ENCODE measurements at regions not wholly inside any gene's neighbourhood (a gene's known extent, or its start where the extent isn't known, plus 50 kb on each side); places are given as distances from the start of the nearest gene placed in this dataset.

DNA sequence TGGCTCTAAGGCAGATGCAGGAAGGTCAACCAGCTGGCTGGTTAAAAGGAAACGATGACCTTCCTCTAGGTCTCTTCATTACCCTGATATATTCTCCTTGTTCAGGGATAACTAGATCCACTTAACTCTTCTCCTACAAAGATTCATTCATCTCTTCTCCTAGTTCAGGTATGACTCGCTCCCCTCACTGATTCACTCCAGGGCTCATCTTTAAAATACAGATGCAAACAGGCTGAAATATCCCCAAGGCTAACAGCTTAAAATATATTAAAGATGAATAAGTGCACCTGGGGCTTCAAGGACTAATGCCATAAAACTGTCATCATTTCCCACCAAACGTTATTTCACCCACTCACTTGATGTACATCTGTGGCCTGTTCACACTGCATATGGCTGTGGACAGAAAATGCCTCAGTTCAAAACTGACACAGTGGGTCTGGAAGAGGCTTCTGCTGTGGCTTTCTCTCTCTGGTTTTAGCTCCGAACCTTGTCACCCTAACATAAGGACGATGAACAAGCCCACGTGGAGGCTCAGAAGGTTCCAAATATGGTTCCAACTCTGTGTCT lies 366.9 kb downstream of the DEPDC1B start:
- Histone ChIP-seq H3K4me1 (ENCODE audit: control insufficient read depth in 1 of 2, insufficient read depth in 2 of 2, low read length in 2 of 2) (no peaks in the 10 kb centered on the region), H3K27me3 (ENCODE audit: control insufficient read depth in 1 of 2, insufficient read depth in 2 of 2, low read length in 2 of 2) (no peaks in the 10 kb centered on the region), H3K9me3 (ENCODE audit: control insufficient read depth in 1 of 2, low read length in 2 of 2) (peaks cover 0 to 1% of the 10 kb centered on the region in 2 donors), H3K4me3 (ENCODE audit: low read depth in 1 of 2, low read length in 2 of 2) (no peak overlapping the region), H3K27ac (ENCODE audit: low read depth, low read length) (no peak overlapping the region), H3K9ac (ENCODE audit: low read depth in 1 of 2, low read length in 2 of 2) (no peak overlapping the region), H3K36me3 (ENCODE audit: control insufficient read depth in 1 of 2, insufficient read depth in 2 of 2, low read length in 2 of 2) (no peaks in the 10 kb centered on the region)

DNA sequence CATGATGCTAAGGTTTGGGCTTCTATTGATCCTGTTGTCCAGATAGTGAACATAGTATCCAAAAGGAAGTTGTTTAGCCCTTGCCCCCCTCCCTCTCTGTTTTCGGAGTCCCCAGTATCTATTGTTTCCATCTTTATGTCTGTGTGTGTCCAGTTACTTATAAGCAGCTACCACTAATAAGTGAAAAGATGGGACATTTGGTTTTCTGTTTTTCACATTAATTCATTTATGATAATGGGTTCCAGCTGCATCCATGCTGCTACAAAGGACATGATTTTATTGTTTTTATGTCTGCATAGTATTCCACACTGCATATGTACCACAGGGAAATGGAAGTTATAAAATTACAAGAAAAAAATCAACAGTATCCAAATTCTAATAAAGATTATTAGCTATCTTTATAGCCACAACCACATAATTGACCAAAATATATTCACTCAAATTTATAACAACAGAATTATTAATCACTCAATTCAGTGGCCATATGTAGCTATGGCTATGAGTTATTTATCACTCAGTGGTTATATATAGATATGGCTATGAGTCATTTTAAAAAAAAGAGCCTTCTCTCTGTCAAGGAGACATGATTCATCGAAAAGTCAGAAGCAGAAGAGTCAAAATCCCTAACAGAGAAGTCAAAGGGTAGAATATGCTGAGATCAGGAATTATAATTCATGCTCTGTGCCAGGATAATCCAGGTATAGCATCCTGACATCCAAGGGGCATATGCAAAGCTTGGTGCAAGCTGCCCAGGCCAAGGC lies 367.5 kb downstream of the DEPDC1B start:
- Histone ChIP-seq H3K4me3 (ENCODE audit: low read depth in 1 of 2, low read length in 2 of 2) (no peak overlapping the region), H3K9ac (ENCODE audit: low read depth in 1 of 2, low read length in 2 of 2) (no peak overlapping the region), H3K27ac (ENCODE audit: low read depth, low read length) (no peak overlapping the region), H3K9me3 (ENCODE audit: control insufficient read depth in 1 of 2, low read length in 2 of 2) (peaks cover 0 to 4% of the 10 kb centered on the region in 2 donors), H3K36me3 (ENCODE audit: control insufficient read depth in 1 of 2, insufficient read depth in 2 of 2, low read length in 2 of 2) (no peaks in the 10 kb centered on the region), H3K4me1 (ENCODE audit: control insufficient read depth in 1 of 2, insufficient read depth in 2 of 2, low read length in 2 of 2) (no peaks in the 10 kb centered on the region), H3K27me3 (ENCODE audit: control insufficient read depth in 1 of 2, insufficient read depth in 2 of 2, low read length in 2 of 2) (no peaks in the 10 kb centered on the region)

DNA sequence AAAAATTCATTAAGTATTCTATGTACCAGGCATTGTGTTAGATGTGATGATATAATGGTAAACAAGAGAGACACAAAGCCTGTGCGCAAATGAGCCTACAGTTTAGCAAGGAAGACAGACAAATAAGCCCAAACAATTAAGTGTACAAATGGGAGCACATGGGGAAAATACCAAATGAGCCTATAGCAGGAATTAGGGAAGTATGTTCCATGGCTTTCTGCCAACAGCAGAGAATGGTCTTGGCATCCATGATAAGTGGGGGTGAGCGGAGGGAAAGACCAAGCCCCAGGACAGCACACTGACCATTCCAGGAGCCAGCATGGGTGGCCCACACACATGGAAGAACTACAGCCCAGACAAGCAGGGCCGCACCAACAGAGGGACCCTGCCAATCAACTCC lies 369.7 kb downstream of the DEPDC1B start:
- no peaks in the 10 kb centered on the region for H3K36me3 ChIP-seq (ENCODE audit: control insufficient read depth in 1 of 2, insufficient read depth in 2 of 2, low read length in 2 of 2)
- no peaks in the 10 kb centered on the region for H3K4me1 ChIP-seq (ENCODE audit: control insufficient read depth in 1 of 2, insufficient read depth in 2 of 2, low read length in 2 of 2)
- H3K27me3 ChIP-seq (ENCODE audit: control insufficient read depth in 1 of 2, insufficient read depth in 2 of 2, low read length in 2 of 2), result no peaks in the 10 kb centered on the region

DNA sequence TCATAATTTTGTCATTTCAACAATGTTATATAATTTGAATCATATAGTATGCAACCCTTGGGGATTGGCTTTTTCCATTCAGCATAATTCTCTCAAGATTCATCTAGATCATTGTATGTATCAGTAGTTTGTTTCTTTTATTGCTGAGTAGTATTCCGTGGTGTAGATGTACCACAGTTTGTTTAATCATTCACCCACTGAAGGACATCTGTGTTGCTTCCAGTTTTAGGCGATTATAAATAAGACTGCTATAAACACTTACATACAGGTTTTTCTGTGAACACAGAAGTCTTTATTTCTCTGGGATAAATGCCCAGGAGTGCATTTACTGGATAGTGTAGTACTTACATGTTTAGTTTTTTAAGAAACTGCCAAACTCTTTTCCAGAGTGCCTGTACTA lies 374.1 kb downstream of the DEPDC1B start:
- H3K4me3 ChIP-seq (ENCODE audit: low read depth in 1 of 2, low read length in 2 of 2), result no peak overlapping the region
- no peaks in the 10 kb centered on the region for H3K27me3 ChIP-seq (ENCODE audit: control insufficient read depth in 1 of 2, insufficient read depth in 2 of 2, low read length in 2 of 2)
- no peaks in the 10 kb centered on the region for H3K4me1 ChIP-seq (ENCODE audit: control insufficient read depth in 1 of 2, insufficient read depth in 2 of 2, low read length in 2 of 2)
- peaks cover 0 to 4% of the 10 kb centered on the region in 2 donors for H3K9me3 ChIP-seq (ENCODE audit: control insufficient read depth in 1 of 2, low read length in 2 of 2)
- no peaks in the 10 kb centered on the region for H3K36me3 ChIP-seq (ENCODE audit: control insufficient read depth in 1 of 2, insufficient read depth in 2 of 2, low read length in 2 of 2)
- no peak overlapping the region for H3K27ac ChIP-seq (ENCODE audit: low read depth, low read length)
- H3K9ac ChIP-seq (ENCODE audit: low read depth in 1 of 2, low read length in 2 of 2), result no peak overlapping the region

More for the DNA sequence above, 369.7 kb downstream of the DEPDC1B start:
- Histone ChIP-seq H3K9ac (ENCODE audit: low read depth in 1 of 2, low read length in 2 of 2) (no peak overlapping the region), H3K4me3 (ENCODE audit: low read depth in 1 of 2, low read length in 2 of 2) (no peak overlapping the region), H3K27ac (ENCODE audit: low read depth, low read length) (no peak overlapping the region), H3K9me3 (ENCODE audit: control insufficient read depth in 1 of 2, low read length in 2 of 2) (peaks cover 0 to 4% of the 10 kb centered on the region in 2 donors)

DNA sequence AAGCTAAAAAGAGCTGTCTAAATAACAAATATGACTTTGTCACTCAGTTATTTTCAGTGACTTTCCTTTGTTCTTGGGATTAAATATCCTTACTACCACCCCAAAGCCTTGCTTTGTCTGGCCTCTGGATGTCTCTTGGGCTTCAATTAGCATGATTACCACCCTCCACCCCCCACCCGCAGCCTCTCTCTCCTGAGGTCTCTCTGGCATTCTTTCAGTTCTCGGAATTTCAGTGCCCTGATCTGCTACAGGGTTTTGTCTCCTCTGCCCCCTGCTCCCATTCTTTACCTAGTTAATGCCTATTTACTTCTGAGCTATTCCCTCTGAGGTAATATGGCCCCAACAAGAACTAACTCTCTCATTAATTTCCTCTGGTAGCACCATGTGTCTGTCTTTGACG lies 376.4 kb downstream of the DEPDC1B start:
- Histone ChIP-seq H3K4me1 (ENCODE audit: control insufficient read depth in 1 of 2, insufficient read depth in 2 of 2, low read length in 2 of 2) (no peaks in the 10 kb centered on the region), H3K9me3 (ENCODE audit: control insufficient read depth in 1 of 2, low read length in 2 of 2) (peaks cover 0 to 4% of the 10 kb centered on the region in 2 donors), H3K36me3 (ENCODE audit: control insufficient read depth in 1 of 2, insufficient read depth in 2 of 2, low read length in 2 of 2) (no peaks in the 10 kb centered on the region), H3K27me3 (ENCODE audit: control insufficient read depth in 1 of 2, insufficient read depth in 2 of 2, low read length in 2 of 2) (no peaks in the 10 kb centered on the region), H3K4me3 (ENCODE audit: low read depth in 1 of 2, low read length in 2 of 2) (no peak overlapping the region), H3K27ac (ENCODE audit: low read depth, low read length) (no peak overlapping the region), H3K9ac (ENCODE audit: low read depth in 1 of 2, low read length in 2 of 2) (no peak overlapping the region)

DNA sequence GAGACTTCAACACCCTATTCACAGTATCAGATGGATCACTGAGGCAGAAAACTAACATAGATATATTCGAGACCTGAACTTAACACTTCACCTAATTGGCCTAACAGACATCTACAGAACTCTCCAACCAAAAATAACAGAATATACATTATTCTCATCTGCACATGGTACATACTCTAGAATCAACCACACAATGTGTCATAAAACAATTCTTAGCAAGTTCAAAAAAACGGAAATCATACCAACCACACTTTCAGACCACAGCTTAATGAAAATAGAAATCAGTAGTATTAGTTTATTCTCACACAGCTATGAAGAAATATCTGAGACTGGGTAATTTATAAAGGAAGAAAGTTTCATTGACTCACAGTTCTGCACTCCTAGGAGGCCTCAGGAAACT lies 387.9 kb downstream of the DEPDC1B start:
- Histone ChIP-seq H3K9ac (ENCODE audit: low read depth in 1 of 2, low read length in 2 of 2) (no peak overlapping the region), H3K36me3 (ENCODE audit: control insufficient read depth in 1 of 2, insufficient read depth in 2 of 2, low read length in 2 of 2) (no peaks in the 10 kb centered on the region), H3K27me3 (ENCODE audit: control insufficient read depth in 1 of 2, insufficient read depth in 2 of 2, low read length in 2 of 2) (no peaks in the 10 kb centered on the region), H3K4me3 (ENCODE audit: low read depth in 1 of 2, low read length in 2 of 2) (no peak overlapping the region), H3K4me1 (ENCODE audit: control insufficient read depth in 1 of 2, insufficient read depth in 2 of 2, low read length in 2 of 2) (no peaks in the 10 kb centered on the region), H3K27ac (ENCODE audit: low read depth, low read length) (no peak overlapping the region), H3K9me3 (ENCODE audit: control insufficient read depth in 1 of 2, low read length in 2 of 2) (no peaks in the 10 kb centered on the region)

DNA sequence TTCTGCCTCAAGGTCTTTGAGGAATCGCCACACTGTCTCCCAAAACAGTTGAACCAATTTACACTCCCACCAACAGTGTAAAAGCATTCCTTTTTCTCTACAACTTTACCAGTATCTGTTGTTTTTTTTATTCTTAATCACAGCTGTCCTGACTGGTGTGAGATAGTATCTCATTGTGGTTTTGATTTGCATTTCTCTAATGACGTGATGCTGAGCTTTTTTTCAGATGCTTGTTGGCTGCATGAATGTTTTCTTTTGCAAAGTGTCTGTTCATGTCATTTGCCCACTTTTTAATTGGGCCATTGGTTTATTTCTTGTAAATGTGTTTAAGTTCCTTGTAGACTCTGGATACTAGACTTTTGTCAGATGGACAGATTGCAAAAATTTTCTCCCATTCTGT lies 400.0 kb downstream of the DEPDC1B start:
- Histone ChIP-seq H3K36me3 (ENCODE audit: control insufficient read depth in 1 of 2, insufficient read depth in 2 of 2, low read length in 2 of 2) (no peaks in the 10 kb centered on the region), H3K27ac (ENCODE audit: low read depth, low read length) (no peak overlapping the region), H3K27me3 (ENCODE audit: control insufficient read depth in 1 of 2, insufficient read depth in 2 of 2, low read length in 2 of 2) (no peaks in the 10 kb centered on the region), H3K9ac (ENCODE audit: low read depth in 1 of 2, low read length in 2 of 2) (no peak overlapping the region), H3K4me1 (ENCODE audit: control insufficient read depth in 1 of 2, insufficient read depth in 2 of 2, low read length in 2 of 2) (no peaks in the 10 kb centered on the region), H3K9me3 (ENCODE audit: control insufficient read depth in 1 of 2, low read length in 2 of 2) (no peaks in the 10 kb centered on the region), H3K4me3 (ENCODE audit: low read depth in 1 of 2, low read length in 2 of 2) (no peak overlapping the region)

DNA sequence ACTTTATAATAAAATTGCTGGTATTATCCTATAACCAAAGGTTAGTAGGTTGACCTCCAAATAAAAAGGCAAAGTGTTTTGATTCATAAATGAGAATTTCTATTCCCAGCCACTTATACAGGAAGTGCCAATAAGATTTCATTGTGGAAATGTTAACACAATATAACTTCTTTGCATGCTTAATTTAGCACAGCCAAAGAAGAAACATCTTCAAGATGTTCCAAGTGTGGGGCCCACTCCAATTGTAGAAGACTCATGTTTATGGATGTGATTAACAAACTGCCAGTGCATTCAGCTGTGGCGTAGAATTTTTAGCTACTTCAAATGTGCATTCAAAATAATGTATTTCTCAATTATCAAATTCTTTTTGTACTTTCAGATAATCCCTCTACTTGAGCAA lies 402.3 kb downstream of the DEPDC1B start:
- no peaks in the 10 kb centered on the region for H3K36me3 ChIP-seq (ENCODE audit: control insufficient read depth in 1 of 2, insufficient read depth in 2 of 2, low read length in 2 of 2)
- H3K27ac ChIP-seq (ENCODE audit: low read depth, low read length), result no peak overlapping the region
- no peak overlapping the region for H3K4me3 ChIP-seq (ENCODE audit: low read depth in 1 of 2, low read length in 2 of 2)
- H3K4me1 ChIP-seq (ENCODE audit: control insufficient read depth in 1 of 2, insufficient read depth in 2 of 2, low read length in 2 of 2), result no peaks in the 10 kb centered on the region
- H3K27me3 ChIP-seq (ENCODE audit: control insufficient read depth in 1 of 2, insufficient read depth in 2 of 2, low read length in 2 of 2), result no peaks in the 10 kb centered on the region
- no peak overlapping the region for H3K9ac ChIP-seq (ENCODE audit: low read depth in 1 of 2, low read length in 2 of 2)
- H3K9me3 ChIP-seq (ENCODE audit: control insufficient read depth in 1 of 2, low read length in 2 of 2), result no peaks in the 10 kb centered on the region

DNA sequence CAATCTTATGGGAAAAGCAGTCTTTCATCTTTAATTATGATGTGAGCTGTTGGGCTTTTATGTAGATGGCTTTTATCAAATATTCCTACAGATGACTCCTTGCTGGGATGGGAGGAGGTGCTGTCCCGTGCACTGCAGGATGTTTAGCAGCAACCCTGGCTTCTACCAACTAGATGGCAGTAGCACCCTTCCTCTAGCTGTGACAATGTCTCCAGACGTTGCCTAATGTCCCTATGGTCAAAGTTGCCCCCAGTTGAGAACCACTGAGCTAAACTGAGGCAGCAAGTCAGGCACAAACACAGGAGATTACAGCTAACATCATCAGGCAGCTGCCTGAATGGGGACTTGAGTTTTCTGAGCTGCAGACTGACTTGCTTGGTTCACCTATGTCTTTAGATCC lies 401.9 kb upstream of the PDE4D start:
- H3K9me3 ChIP-seq (ENCODE audit: control insufficient read depth in 1 of 2, low read length in 2 of 2), result no peaks in the 10 kb centered on the region
- H3K9ac ChIP-seq (ENCODE audit: low read depth in 1 of 2, low read length in 2 of 2), result no peak overlapping the region
- no peaks in the 10 kb centered on the region for H3K27me3 ChIP-seq (ENCODE audit: control insufficient read depth in 1 of 2, insufficient read depth in 2 of 2, low read length in 2 of 2)
- H3K4me3 ChIP-seq (ENCODE audit: low read depth in 1 of 2, low read length in 2 of 2), result no peak overlapping the region
- no peak overlapping the region for H3K27ac ChIP-seq (ENCODE audit: low read depth, low read length)
- no peaks in the 10 kb centered on the region for H3K36me3 ChIP-seq (ENCODE audit: control insufficient read depth in 1 of 2, insufficient read depth in 2 of 2, low read length in 2 of 2)
- no peaks in the 10 kb centered on the region for H3K4me1 ChIP-seq (ENCODE audit: control insufficient read depth in 1 of 2, insufficient read depth in 2 of 2, low read length in 2 of 2)

DNA sequence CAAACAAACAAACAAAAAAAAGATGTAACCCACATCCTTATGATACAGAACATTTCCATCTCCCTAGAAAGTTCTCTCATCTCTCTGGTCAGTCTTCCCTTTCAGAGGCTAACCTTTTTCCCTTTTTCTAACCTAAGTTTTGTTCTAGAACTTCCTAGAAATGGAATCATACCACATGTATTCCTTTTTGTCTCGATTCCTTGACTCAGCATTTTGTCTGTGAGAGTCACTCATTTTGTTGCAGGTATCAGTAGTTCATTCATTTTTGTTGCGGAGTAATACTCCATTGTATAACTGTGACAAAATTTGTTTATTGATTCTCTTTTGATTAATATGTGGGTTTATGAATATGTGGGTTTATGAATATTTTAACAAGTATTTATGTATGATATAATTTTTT lies 400.0 kb upstream of the PDE4D start:
- no peak overlapping the region for H3K27ac ChIP-seq (ENCODE audit: low read depth, low read length)
- no peak overlapping the region for H3K4me3 ChIP-seq (ENCODE audit: low read depth in 1 of 2, low read length in 2 of 2)
- no peak overlapping the region for H3K9ac ChIP-seq (ENCODE audit: low read depth in 1 of 2, low read length in 2 of 2)
- no peaks in the 10 kb centered on the region for H3K27me3 ChIP-seq (ENCODE audit: control insufficient read depth in 1 of 2, insufficient read depth in 2 of 2, low read length in 2 of 2)
- H3K36me3 ChIP-seq (ENCODE audit: control insufficient read depth in 1 of 2, insufficient read depth in 2 of 2, low read length in 2 of 2), result no peaks in the 10 kb centered on the region
- H3K4me1 ChIP-seq (ENCODE audit: control insufficient read depth in 1 of 2, insufficient read depth in 2 of 2, low read length in 2 of 2), result no peaks in the 10 kb centered on the region
- H3K9me3 ChIP-seq (ENCODE audit: control insufficient read depth in 1 of 2, low read length in 2 of 2), result no peaks in the 10 kb centered on the region

Measured in duodenal mucosa (tissue), 2 donors.